ENCODE measurements at regions not wholly inside any gene's neighbourhood (a gene's known extent, or its start where the extent isn't known, plus 50 kb on each side); places are given as distances from the start of the nearest gene placed in this dataset.

DNA sequence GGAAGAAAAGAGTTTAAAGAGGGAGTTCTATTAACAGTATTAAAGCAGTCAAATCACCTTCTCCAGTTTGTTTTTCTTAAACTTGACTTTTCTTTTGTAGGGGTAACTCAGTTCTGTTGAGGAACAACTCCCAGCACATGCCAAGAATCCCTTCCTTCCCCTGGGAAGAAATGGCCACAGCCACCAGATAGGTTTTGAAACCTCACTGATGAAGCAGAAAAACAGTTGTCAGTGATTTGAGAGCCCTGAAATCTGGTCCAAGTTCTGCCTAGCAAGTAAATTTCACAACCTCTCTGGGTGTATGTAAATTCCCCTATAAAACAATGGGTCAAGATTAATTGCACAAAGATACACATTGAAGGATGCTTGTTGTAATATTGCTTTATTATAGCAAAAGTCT lies 167.1 kb downstream of the DHX15 start:
- DNase-seq, result no peak

DNA sequence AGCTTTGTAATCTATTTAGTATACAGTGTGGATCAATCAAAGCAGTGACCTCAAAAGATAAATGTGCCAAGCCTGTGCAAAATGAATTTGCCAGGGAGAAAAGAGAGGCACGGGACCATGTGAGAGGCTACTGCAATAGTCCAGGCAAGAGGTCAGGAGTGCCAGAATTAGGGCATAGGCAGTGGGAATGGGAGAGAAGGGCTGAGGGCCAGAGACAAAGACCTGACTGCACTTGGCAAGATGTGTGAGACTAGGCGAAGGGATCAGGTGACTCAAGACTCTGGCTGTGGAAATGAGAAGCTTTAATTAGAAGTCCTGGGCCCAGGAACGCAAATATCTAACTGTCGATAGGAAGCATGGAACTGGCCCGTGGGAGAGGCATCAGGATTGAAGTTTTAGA lies 168.1 kb downstream of the DHX15 start:
- DNase-seq, result no peak

- no peak for DNase-seq
Observed at GRCh38 chr4:24413311-24413784, 171.0 kb downstream of the DHX15 start.

- no peak for DNase-seq
Observed at GRCh38 chr4:24411806-24412205, 172.5 kb downstream of the DHX15 start.

DNA sequence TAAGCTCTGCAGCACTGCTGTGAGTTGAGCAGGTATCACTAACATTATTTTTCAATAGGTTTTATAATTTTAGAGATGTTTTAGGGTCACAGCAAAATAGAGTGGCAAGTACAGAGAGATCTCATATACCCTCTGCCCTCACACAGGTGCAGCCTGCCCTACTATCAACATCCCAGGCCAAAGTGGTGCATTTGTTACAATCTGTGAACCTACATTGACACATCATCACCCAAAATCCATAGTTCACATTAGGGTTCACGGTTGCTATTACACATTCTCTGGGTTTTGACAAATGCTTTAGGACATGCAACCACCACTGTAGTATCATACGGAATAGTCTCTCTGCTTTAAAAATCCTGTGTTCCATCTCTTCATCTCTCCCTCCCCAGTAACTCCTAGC lies 173.1 kb downstream of the DHX15 start:
- DNase-seq, result no peak

DNA sequence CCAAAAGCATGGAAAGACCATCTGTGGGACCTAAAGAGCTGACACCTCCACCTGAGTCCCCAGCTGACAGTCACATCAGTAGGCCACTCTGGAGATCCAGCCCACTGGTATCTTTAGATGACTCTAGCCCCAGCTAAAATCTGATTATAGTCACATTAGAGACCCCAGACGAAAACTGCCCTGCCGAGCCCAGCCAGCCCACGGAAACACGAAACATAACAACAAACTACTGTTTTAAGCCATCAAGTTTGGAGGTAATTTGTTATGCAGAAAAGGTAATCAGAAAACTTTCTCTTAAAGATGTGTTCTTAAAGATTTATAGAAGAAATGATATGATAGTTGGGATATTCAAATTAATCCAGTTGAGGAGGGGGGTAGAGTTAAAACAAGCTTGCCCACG lies 175.7 kb downstream of the DHX15 start:
- DNase-seq, result no peak

- no peak for DNase-seq
Observed at GRCh38 chr4:24405926-24406325, 178.4 kb downstream of the DHX15 start.

GRCh38 chr4:24405341-24405740 lies 179.0 kb downstream of the DHX15 start:
- no peak for DNase-seq

DNA sequence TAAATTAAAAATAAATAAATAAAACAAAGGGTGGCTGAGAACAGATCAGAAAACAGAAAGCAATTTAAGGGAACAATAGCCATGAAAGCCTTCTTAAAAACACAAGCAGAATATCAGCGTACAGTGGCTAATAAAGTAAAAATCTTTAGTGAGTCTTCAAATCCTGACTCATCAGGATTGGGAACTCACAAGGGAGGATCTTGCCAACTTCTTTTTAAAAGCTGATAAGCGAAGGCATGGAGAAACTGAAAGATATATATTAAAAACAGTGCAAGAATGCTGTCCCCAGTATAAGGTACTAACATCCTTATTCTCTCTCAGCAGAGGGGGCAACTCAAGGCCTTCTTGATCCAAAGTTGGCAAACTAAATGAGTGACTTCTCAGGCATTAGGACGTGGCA lies 180.1 kb downstream of the DHX15 start:
- DNase-seq, result no peak

- no peak for DNase-seq
Observed at GRCh38 chr4:24403265-24403664, 181.1 kb downstream of the DHX15 start.

GRCh38 chr4:24400537-24400936 lies 183.8 kb downstream of the DHX15 start:
- no peak for DNase-seq

GRCh38 chr4:24396988-24397387 lies 187.4 kb downstream of the DHX15 start:
- no peak for DNase-seq

DNA sequence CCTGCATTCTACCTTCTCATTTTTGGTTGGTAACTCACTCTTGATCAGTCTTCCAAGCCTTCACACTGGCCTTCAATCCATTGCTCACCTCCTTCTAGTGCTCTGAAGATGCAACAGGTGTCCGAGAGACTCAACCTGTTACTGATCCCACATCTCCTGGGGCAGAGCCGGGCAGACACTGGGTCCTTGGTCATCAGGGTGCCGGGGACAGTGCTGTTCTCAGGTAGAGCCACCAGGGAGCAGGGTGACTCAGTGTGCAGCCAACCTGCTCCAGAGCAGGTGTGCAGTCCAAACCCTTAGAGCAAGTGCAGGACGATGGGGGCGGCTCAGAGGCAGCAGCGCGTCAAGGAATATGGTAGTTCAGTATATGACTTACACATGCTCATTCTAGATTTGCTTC lies 188.4 kb downstream of the DHX15 start:
- DNase-seq, result no peak

- no peak for DNase-seq
Observed at GRCh38 chr4:24394041-24394440, 190.3 kb downstream of the DHX15 start.

DNA sequence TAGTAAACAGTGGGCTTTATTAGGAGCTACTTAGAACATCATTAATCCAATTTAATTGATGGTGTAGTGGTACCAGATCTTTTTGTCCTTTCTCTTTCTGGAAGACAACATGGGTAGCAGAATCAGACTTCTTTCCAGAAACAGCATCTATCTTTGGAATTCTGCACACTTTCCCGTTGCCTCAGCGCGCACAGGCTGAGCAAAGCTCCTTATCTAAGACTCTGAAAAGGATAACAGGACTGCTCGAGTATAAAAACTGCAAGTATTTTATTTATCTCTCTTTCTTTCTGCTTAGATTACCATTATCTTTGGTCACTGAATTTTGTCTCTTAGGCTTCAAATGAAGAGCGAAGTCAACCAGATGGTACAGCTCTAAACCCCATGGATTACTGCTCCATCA lies 191.7 kb downstream of the DHX15 start:
- DNase-seq, result no peak

GRCh38 chr4:24382381-24382780 lies 202.0 kb downstream of the DHX15 start:
- no peak for DNase-seq

DNA sequence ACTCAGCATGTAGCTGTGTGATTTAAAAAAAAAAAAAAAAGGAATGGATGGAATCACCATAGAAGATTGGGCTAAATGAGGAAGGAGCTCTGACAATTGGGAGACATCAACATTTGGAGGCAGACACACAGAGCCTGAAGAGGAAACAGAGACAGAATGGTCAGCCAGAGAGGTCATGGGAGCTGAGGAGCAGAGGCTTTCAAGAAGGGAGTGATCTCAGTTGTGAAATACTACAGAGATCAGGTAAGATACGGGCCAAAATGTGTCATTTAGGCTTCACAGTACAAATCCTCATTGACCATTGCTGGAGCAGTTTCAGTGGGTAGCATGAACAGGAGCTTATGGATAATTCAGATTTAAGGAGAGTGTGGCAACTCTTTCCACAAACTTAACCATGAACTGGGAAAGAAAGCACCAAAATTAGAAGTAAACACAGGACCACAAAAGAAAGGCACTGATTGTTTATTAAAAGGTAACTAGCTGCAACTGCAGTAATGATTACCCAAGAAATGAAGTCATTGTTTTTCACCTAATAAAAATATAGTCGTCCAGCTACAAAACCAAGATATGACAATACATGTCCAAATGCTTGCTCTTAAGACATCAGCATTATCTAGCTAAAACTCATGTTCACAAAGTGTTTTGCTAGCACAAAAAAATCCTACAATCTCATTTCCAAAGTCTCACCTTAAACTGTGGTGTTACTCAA lies 203.2 kb downstream of the DHX15 start:
- no peak for DNase-seq

GRCh38 chr4:24373704-24374103 lies 210.7 kb downstream of the DHX15 start:
- no peak for DNase-seq

DNA sequence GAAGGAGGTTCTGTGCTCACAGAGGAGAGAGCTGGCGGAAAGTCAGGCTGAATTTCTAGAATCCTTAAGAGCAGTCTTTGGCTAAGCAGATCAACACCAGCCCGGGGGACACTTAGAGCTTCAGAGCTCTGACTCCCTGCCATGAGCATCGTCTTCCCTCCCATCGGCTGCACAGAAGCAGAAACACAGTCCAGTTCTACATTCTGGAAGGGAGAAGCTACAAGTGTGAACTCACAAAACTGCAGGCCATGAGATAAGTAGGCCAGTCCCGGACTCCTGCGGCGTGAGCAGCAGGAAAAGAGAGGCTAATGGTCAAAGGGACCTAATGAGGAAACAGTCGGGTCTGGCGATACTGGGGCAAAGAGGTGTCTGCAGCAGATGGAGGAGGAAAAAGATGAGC lies 211.5 kb downstream of the DHX15 start:
- DNase-seq, result no peak

GRCh38 chr4:24372341-24372740 lies 212.0 kb downstream of the DHX15 start:
- DNase-seq, result no peak

- DNase-seq, result no peak
Observed at GRCh38 chr4:24370421-24370820, 213.9 kb downstream of the DHX15 start.

- no peak for DNase-seq
Observed at GRCh38 chr4:24369507-24370029, 214.8 kb downstream of the DHX15 start.

- DNase-seq, result no peak
Observed at GRCh38 chr4:24368801-24369200, 215.6 kb downstream of the DHX15 start.

- no peak for DNase-seq
Observed at GRCh38 chr4:24364852-24365251, 219.5 kb downstream of the DHX15 start.

DNA sequence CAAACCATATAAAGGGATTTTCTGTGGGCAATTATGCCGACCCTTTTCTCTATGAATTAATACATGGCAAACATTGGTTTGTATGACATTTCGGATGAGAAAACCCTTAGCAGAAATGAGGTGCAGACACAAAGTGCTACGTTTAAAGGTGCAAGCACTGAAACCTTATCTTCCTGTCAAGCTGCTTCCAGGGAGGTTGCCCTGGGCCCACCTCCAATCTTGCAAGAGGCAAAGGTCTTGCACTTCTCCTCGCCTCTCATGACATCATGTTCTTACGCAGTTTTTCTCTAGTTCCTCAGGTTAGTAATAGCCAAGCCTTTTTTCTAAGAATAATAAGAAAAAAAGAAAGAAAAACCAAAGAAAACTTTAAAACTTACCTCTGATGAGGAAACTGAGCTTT lies 220.1 kb downstream of the DHX15 start:
- DNase-seq, result no peak
